ENCODE measurements at regions not wholly inside any gene's neighbourhood (a gene's known extent, or its start where the extent isn't known, plus 50 kb on each side); places are given as distances from the start of the nearest gene placed in this dataset.
"Not testable (repeated sequence)": the region's sequence is repeated elsewhere in the genome, so short reads cannot be mapped to it uniquely, and the experiment has no call there.

DNA sequence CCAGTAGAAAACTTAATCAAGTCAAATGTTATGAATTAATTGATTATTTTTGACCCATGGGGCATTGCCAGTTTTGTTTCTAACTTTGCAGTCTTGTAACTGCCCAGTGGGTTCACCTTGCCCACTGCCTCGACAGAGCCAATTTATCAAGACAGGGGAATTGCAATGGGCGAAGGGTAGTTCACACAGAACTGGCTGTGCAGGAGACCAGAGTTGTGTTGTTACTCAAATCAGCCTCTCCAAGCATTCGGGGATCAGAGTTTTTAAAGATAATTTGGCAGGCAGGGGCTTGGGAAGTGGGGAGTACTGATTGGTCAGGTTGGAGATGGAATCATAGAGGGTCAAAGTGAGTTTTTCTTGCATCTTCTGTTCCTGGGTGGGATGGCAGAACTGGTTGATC lies 168.5 kb upstream of the COPS8 start:
- ChIA-PET POLR2A (no interaction called here), CTCF (no interaction called here)
- no peak overlapping the region for H3K4me3 Mint-ChIP-seq
- intact Hi-C loops (cut with DNase I, micrococcal nuclease): no loop called here
- H3K36me3 Mint-ChIP-seq (ENCODE audit: low read depth): no peaks in the 10 kb centered on the region
- no peak for DNase-seq
- H3K27ac Mint-ChIP-seq: no peak overlapping the region
- H3K9me3 Mint-ChIP-seq (ENCODE audit: low read depth): no peaks in the 10 kb centered on the region
- no peaks in the 10 kb centered on the region for H3K4me1 Mint-ChIP-seq
- H3K27me3 Mint-ChIP-seq: peaks cover 12% of the 10 kb centered on the region
- no peak for ATAC-seq

DNA sequence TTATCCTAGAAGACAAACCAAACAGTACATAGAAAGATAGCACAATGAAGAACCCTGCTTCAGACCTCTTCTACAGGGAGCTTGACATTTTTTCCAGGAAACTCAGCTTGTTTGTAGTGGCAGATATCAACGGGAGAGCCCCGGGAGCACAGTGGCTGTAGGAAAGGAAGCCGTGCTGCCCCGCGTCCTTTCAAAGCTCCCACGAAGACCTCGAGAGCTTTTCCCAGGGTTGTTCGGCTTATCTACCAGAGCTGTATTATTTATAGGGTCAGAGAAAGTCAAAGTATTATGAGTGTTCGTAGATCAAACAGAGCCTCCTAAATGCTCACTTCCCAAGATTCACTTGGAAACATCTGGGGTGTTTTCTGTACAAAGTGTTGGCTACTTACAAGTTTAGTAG lies 167.1 kb upstream of the COPS8 start:
- DNase-seq (no peak), ATAC-seq (no peak)
- H3K4me3 Mint-ChIP-seq: no peak overlapping the region
- no peaks in the 10 kb centered on the region for H3K9me3 Mint-ChIP-seq (ENCODE audit: low read depth)
- H3K36me3 Mint-ChIP-seq (ENCODE audit: low read depth): no peaks in the 10 kb centered on the region
- ChIA-PET CTCF (no interaction called here), POLR2A (no interaction called here)
- no peaks in the 10 kb centered on the region for H3K4me1 Mint-ChIP-seq
- peaks cover 8% of the 10 kb centered on the region for H3K27me3 Mint-ChIP-seq
- H3K27ac Mint-ChIP-seq: no peak overlapping the region
- intact Hi-C loops (cut with DNase I, micrococcal nuclease): no loop called here

DNA sequence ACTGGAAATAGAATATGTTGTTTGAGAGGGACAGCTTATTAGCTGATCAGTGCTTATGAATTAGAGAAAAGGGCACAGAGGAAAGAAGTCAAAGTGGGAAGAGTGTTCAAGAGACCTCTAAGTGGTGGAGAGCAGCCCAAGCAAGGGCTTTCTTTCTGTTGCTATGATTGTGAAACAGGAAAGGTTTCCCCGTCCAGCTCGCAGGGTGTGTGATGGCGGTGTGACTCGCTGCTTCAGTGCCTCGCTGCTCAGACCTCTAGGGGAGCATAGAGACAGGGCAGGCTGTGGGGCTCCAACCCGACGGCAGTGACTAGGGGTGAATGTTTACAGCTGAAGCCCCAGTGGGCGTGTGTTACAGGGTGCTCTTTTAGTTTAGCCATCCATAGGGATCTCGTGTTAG lies 166.5 kb upstream of the COPS8 start:
- no peaks in the 10 kb centered on the region for H3K36me3 Mint-ChIP-seq (ENCODE audit: low read depth)

DNA sequence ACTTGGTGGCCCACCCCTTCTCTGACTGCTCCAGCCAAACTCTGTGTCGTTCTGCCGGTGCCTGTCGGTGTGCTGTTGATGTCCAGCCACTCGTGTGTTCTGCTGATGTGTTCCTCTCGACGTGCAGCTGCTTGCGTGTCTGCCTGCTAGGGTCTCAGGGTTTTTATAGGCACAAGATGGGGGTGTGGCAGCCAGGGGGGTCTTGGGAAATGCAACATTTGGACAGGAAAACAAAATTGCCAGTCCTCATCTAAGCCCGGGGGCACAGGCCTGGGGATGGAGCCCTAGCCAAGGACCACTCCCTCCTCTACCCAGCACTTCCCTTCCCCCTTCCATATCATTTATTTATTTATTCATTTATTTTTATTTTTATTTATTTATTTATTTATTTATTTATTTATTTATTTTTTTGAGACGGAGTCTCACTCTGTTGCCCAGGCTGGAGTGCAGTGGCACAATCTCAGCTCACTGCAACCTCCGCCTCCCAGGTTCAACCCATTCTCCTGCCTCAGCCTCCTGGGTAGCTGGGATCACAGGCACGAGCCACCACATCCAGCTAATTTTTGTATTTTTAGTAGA lies 165.8 kb upstream of the COPS8 start:
- H3K36me3 Mint-ChIP-seq (ENCODE audit: low read depth); H3K27me3 Mint-ChIP-seq; POLR2A ChIA-PET: not testable (repeated sequence)

More for the DNA sequence above, 166.5 kb upstream of the COPS8 start:
- POLR2A ChIA-PET: no interaction called here
- CTCF ChIA-PET: no interaction called here
- Mint-ChIP-seq H3K27me3 (peaks cover 8% of the 10 kb centered on the region), H3K9me3 (ENCODE audit: low read depth) (no peaks in the 10 kb centered on the region), H3K4me1 (no peaks in the 10 kb centered on the region), H3K27ac (no peak overlapping the region), H3K4me3 (no peak overlapping the region)
- DNase-seq: no peak
- no peak for ATAC-seq
- intact Hi-C loops (cut with DNase I, micrococcal nuclease): no loop called here

DNA sequence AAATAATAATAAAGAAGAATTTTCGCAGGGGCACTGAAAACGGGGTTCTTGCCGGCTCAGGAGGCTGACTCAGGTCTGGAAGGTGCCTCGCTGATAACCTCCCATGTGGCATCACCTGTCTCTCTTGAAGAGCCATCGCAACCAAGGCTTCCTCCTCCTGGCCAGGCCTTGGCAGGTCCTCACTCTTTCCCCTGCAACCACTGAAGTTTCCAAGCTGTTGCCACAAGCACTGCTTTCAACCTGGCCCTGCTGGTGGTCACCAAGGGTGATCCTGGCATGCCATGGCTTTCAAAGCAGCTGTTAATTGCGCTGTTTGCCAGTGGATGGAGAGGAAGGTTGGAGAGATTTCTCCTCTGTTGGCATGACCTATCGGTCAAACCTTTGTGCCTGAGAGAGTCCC lies 163.6 kb upstream of the COPS8 start:
- ATAC-seq: no peak
- Mint-ChIP-seq H3K27ac (no peak overlapping the region), H3K9me3 (ENCODE audit: low read depth) (no peaks in the 10 kb centered on the region), H3K27me3 (peaks cover 7% of the 10 kb centered on the region), H3K4me3 (no peak overlapping the region), H3K4me1 (no peaks in the 10 kb centered on the region), H3K36me3 (ENCODE audit: low read depth) (no peaks in the 10 kb centered on the region)
- ChIA-PET CTCF (interaction anchor here (0.9 kb wide), 2 partner anchors 39 to 579 kb away, joined by 3 read pairs; no protein-coding TSS in a partner anchor), POLR2A (interaction anchor here (0.7 kb wide), 1 partner anchor 1589 kb away, joined by 3 read pairs; no protein-coding TSS in a partner anchor)
- intact Hi-C loops (cut with DNase I, micrococcal nuclease): no loop called here
- DNase-seq: no peak

More for the DNA sequence above, 165.8 kb upstream of the COPS8 start:
- CTCF ChIA-PET; H3K4me1 Mint-ChIP-seq; intact Hi-C loops (cut with DNase I, micrococcal nuclease); ATAC-seq; DNase-seq; H3K9me3 Mint-ChIP-seq (ENCODE audit: low read depth); H3K27ac Mint-ChIP-seq; H3K4me3 Mint-ChIP-seq: not testable (repeated sequence)

DNA sequence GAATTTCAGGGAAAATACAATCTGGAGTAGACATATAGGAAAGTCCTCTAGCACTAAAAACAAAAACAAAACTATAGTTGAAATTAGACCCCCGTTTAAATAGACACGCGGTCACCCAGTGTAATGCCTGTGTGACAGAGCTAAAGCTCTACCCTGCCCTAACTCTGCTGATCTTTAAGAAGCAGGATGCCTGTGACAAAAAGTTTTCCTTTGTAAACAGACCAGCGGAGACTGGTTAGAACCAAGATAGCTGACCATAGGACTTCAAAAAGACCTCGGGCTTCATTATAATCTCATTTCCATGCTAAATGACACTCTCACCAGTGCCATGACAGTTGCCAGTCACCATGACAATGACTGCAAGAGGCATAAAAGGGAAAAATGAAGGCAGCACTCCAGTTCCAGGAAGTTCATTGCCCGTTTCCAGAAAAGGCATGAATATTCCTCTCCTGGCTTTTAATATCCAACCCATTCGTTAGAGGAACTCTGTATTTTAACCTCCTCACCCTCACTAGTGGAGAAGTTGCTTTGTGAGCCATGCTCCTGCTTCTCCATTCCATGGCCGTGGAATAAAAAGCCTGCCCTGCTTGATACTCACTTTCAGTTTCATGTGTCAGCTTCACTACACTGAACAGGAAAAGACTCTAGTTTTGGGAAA lies 157.2 kb upstream of the COPS8 start:
- DNase-seq (no peak), ATAC-seq (no peak)
- Mint-ChIP-seq H3K4me1 (no peaks in the 10 kb centered on the region), H3K27me3 (peaks cover 10% of the 10 kb centered on the region), H3K9me3 (ENCODE audit: low read depth) (no peaks in the 10 kb centered on the region), H3K36me3 (ENCODE audit: low read depth) (no peaks in the 10 kb centered on the region), H3K27ac (peak overlapping the region; percentile 11), H3K4me3 (peak overlapping the region; percentile 48)
- POLR2A ChIA-PET: no interaction called here
- CTCF ChIA-PET: interaction anchor here (0.6 kb wide), 1 partner anchor 24 kb away, joined by 3 read pairs; no protein-coding TSS in a partner anchor
- intact Hi-C loops (cut with DNase I, micrococcal nuclease): no loop called here

DNA sequence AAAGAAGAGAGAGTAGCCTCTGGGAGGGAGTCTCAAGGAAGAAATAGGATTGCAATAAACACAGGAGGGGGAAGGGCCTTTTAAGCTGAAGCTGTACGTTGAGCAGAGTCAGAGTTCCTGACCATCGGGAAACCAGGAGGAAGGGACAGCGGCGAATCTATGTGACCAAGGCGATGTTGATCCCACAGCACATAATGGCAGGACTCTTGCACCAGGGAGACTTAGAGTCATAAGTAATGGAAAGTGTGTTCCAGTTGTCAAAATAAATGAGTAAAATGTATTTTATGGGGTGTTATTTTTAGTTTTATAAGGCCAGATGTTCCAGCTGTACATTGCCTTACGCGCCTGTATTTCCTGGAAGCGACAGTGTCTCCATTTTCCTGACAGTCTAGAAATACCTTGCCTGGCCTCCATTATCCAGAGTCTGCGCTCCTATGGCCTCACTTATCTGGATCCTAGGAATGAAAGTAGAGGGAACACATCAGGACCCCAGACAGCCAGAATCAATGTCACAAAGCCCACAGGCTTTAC lies 152.8 kb upstream of the COPS8 start:
- ChIA-PET CTCF (no interaction called here), POLR2A (no interaction called here)
- H3K4me1 Mint-ChIP-seq: no peaks in the 10 kb centered on the region
- H3K9me3 Mint-ChIP-seq (ENCODE audit: low read depth): no peaks in the 10 kb centered on the region
- intact Hi-C loops (cut with DNase I, micrococcal nuclease): no loop called here
- no peak for DNase-seq
- peaks cover 7% of the 10 kb centered on the region for H3K27me3 Mint-ChIP-seq
- H3K36me3 Mint-ChIP-seq (ENCODE audit: low read depth): no peaks in the 10 kb centered on the region
- H3K27ac Mint-ChIP-seq: no peak overlapping the region
- ATAC-seq: no peak
- no peak overlapping the region for H3K4me3 Mint-ChIP-seq

DNA sequence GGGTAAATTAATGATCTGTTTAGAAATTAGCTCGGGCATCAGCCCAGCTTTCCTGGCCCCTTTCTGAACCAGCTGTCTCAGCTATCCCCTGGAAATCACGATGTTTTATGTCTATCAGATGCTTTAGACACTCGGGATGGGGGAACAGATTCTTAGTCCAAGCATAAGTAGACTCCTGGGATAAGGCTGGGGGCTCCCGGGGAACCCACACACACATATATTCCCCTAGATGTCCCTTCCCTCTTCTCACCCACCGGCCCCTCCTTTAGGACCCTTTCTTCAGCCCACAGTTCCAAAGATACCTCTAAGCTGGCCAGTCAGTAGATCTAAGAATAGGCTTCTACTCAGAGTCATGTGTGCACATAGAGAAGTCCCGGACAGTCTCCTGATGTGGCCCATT lies 151.5 kb upstream of the COPS8 start:
- Mint-ChIP-seq H3K4me3 (no peak overlapping the region), H3K36me3 (ENCODE audit: low read depth) (no peaks in the 10 kb centered on the region), H3K9me3 (ENCODE audit: low read depth) (no peaks in the 10 kb centered on the region), H3K27me3 (peaks cover 5% of the 10 kb centered on the region), H3K27ac (no peak overlapping the region), H3K4me1 (no peaks in the 10 kb centered on the region)
- DNase-seq (no peak), ATAC-seq (no peak)
- intact Hi-C loops (cut with DNase I, micrococcal nuclease): no loop called here
- POLR2A ChIA-PET: no interaction called here
- CTCF ChIA-PET: no interaction called here

DNA sequence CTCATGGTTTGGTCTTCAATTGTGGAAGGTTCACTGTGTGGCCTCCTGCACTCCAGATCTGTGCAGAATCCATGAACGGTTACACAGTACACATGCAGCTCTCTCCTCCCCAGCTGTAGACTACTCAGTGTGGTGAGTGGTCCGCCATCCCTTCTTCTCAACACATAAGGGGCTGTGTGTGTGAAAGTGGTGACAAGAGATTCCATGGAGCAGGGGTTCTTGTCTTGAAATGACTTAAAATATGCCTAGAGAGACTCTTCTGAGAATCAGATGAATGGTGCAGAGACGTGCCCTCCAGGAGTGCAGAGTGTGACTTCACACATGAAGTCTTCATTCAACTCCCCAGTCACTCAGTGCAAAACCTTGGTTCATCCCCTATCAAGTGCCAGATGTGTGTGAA lies 151.0 kb upstream of the COPS8 start:
- no peak for DNase-seq
- intact Hi-C loops (cut with DNase I, micrococcal nuclease): no loop called here
- H3K4me3 Mint-ChIP-seq: no peak overlapping the region
- POLR2A ChIA-PET: no interaction called here
- no peaks in the 10 kb centered on the region for H3K36me3 Mint-ChIP-seq (ENCODE audit: low read depth)
- peaks cover 5% of the 10 kb centered on the region for H3K27me3 Mint-ChIP-seq
- no peak for ATAC-seq
- no peaks in the 10 kb centered on the region for H3K4me1 Mint-ChIP-seq
- no peak overlapping the region for H3K27ac Mint-ChIP-seq
- CTCF ChIA-PET: no interaction called here
- no peaks in the 10 kb centered on the region for H3K9me3 Mint-ChIP-seq (ENCODE audit: low read depth)

DNA sequence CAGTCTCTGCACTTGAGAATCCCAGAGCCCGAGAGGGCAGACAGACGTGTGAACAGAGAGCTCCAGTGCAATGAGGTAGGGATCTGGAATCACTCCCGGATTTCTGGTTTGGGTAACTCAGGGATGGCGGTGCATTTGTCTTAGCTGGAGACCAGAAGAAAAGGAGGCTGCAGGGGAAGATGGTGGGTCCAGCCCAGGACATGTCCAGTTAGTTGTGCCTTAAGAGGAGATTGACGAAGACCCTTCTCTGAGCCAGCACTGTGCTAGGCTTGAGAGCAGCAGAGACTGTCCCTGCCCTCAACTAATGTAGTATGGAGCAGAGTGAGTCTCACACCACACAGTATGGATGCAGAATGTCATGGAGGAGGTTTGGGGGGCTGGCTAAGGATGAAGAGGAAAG lies 150.6 kb upstream of the COPS8 start:
- Mint-ChIP-seq H3K27me3 (peaks cover 5% of the 10 kb centered on the region), H3K9me3 (ENCODE audit: low read depth) (no peaks in the 10 kb centered on the region), H3K36me3 (ENCODE audit: low read depth) (no peaks in the 10 kb centered on the region), H3K4me3 (no peak overlapping the region), H3K27ac (no peak overlapping the region), H3K4me1 (no peaks in the 10 kb centered on the region)
- POLR2A ChIA-PET: no interaction called here
- intact Hi-C loops (cut with DNase I, micrococcal nuclease): no loop called here
- no peak for ATAC-seq
- CTCF ChIA-PET: no interaction called here
- DNase-seq: no peak

DNA sequence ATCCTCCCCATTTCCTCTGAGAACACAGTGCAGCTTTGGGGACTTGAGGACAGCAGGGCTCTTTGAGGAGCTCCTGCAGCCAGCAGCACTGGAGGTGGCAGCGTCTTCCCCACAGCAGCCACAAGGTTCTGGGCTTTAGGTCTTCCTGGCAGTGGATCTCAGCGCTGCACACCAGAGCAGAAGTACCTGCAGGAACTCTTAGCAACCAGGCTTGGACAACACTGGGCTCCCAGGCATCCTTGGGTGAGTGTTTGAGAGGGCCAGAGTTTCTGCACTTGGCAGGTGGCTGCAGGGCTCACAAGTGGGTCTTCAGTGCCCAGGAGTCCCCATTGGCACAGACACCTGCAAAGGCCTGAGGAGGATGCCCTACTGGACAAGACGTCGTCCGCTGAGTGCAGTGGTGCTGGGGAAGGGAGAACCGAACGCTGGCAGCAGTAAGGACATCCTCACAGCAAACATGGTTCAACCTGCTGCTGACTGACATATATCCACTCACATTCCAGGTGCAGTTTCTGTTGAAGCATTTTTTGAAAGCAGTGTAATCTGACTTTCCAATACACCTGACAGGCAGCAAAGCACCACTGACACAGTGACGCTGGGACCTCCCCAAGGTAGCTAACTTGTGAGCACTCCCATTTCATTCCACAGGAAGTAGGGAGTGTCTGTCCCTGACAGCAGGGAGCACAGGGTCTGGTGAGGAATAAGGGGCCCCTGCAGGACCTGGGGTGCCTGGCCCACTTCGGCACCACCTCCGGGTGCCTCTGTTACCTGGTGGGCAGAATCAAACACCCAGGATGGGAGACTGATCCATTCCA lies 149.9 kb upstream of the COPS8 start:
- Mint-ChIP-seq H3K9me3 (ENCODE audit: low read depth) (no peaks in the 10 kb centered on the region), H3K4me1 (no peaks in the 10 kb centered on the region), H3K36me3 (ENCODE audit: low read depth) (no peaks in the 10 kb centered on the region), H3K4me3 (no peak overlapping the region), H3K27me3 (peaks cover 5% of the 10 kb centered on the region), H3K27ac (no peak overlapping the region)
- POLR2A ChIA-PET: no interaction called here
- DNase-seq (no peak), ATAC-seq (no peak)
- intact Hi-C loops (cut with DNase I, micrococcal nuclease): no loop called here
- CTCF ChIA-PET: no interaction called here

DNA sequence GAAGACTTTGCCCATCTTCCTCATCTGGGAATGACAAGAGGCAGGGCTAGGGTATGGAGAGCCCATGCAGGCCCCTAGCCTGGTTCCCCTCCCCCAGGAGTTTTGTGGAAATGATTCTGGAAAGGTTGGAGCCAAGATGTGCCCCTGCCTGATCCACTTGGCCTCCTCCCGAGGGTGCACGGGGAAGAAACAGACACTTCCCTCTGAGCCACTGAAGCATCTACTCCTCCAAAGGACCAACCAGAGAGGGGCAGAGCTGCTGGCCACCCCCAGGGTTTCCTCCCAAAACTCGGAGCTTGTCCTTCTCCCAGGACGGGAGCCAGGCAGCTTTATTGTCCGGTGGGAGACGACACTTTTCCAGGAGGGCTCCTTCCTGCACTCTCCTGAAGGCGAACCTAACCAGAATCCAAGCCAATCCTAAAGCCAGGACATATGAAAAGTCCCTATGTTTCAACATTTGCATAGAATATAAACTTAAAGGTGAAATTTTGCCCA lies 149.2 kb upstream of the COPS8 start:
- intact Hi-C loops (cut with DNase I, micrococcal nuclease): no loop called here
- Mint-ChIP-seq H3K4me1 (no peaks in the 10 kb centered on the region), H3K27ac (no peak overlapping the region), H3K4me3 (no peak overlapping the region), H3K27me3 (peaks cover 3% of the 10 kb centered on the region), H3K36me3 (ENCODE audit: low read depth) (no peaks in the 10 kb centered on the region), H3K9me3 (ENCODE audit: low read depth) (no peaks in the 10 kb centered on the region)
- ChIA-PET CTCF (no interaction called here), POLR2A (no interaction called here)
- no peak for ATAC-seq
- no peak for DNase-seq

All from activated CD4-positive, alpha-beta T cell treated with anti-CD3 and anti-CD28 coated beads for 36 hours (primary cell).